ENCODE measurements at regions not wholly inside any gene's neighbourhood (a gene's known extent, or its start where the extent isn't known, plus 50 kb on each side); places are given as distances from the start of the nearest gene placed in this dataset.

GRCh38 chr6:84521511-84521910, 242.9 kb downstream of the TBX18 start:
- no peak for DNase-seq

GRCh38 chr6:84517741-84518530, 246.5 kb downstream of the TBX18 start:
- DNase-seq, result no peak

- DNase-seq, result no peak
Observed at GRCh38 chr6:84516154-84516553, 248.2 kb downstream of the TBX18 start.

GRCh38 chr6:84515067-84515466, 249.3 kb downstream of the TBX18 start:
- no peak for DNase-seq

- no peak for DNase-seq
Observed at GRCh38 chr6:84514089-84514971, 250.1 kb downstream of the TBX18 start.

- DNase-seq, result no peak
Observed at GRCh38 chr6:84512391-84512790, 252.0 kb downstream of the TBX18 start.

- no peak for DNase-seq
Observed at GRCh38 chr6:84511929-84512328, 252.5 kb downstream of the TBX18 start.

GRCh38 chr6:84508981-84509380, 255.4 kb downstream of the TBX18 start:
- no peak for DNase-seq

GRCh38 chr6:84508334-84508733, 256.1 kb downstream of the TBX18 start:
- DNase-seq, result no peak

- no peak for DNase-seq
Observed at GRCh38 chr6:84504025-84504424, 260.4 kb downstream of the TBX18 start.

- no peak for DNase-seq
Observed at GRCh38 chr6:84501315-84501714, 263.1 kb downstream of the TBX18 start.

- DNase-seq, result no peak
Observed at GRCh38 chr6:84500726-84501125, 263.7 kb downstream of the TBX18 start.

- no peak for DNase-seq
Observed at GRCh38 chr6:84498905-84499304, 265.5 kb downstream of the TBX18 start.

- no peak for DNase-seq
Observed at GRCh38 chr6:84492241-84493165, 265.1 kb upstream of the CEP162 start.

GRCh38 chr6:84489598-84489997, 262.2 kb upstream of the CEP162 start:
- DNase-seq, result no peak

- DNase-seq, result no peak
Observed at GRCh38 chr6:84486526-84486925, 259.1 kb upstream of the CEP162 start.

GRCh38 chr6:84469144-84469543, 241.7 kb upstream of the CEP162 start:
- no peak for DNase-seq

- no peak for DNase-seq
Observed at GRCh38 chr6:84467296-84467695, 239.9 kb upstream of the CEP162 start.

GRCh38 chr6:84466511-84466910, 239.1 kb upstream of the CEP162 start:
- peak; percentile 6 for DNase-seq

GRCh38 chr6:84464471-84464870, 237.0 kb upstream of the CEP162 start:
- no peak for DNase-seq

- no peak for DNase-seq
Observed at GRCh38 chr6:84462698-84463097, 235.3 kb upstream of the CEP162 start.

GRCh38 chr6:84461461-84461860, 234.0 kb upstream of the CEP162 start:
- no peak for DNase-seq

GRCh38 chr6:84460491-84460890, 233.0 kb upstream of the CEP162 start:
- DNase-seq, result no peak
